Gastroesophageal sphincter (tissue), 4 donors: ENCODE measurements at regions not wholly inside any gene's neighbourhood (a gene's known extent, or its start where the extent isn't known, plus 50 kb on each side); places are given as distances from the start of the nearest gene placed in this dataset.

Source experiments
- ATAC-seq: fragments of 150-250 bp; one replicate; pipeline ENCODE4 v1.9.1; 2016; ENCODE audit warnings: mild to moderate bottlenecking, moderate library complexity
- H3K27ac ChIP-seq, 4 donors: fragments of 200-600 bp; sonication (generic) in 3 of 4; 1 replicate in 3 of 4; 2 replicates in 1 of 4; pipeline ENCODE4 v1.5.1; 2016 to 2019
- H3K27me3 ChIP-seq: fragments of 200-600 bp; sonication (generic); one replicate; pipeline ENCODE4 v1.5.1; 2019
- H3K36me3 ChIP-seq, 2 donors: fragments of 200-600 bp; sonication (generic); one replicate each; pipeline ENCODE4 v1.5.1; 2019; ENCODE audit warnings: control low read depth in 1 of 2
- H3K4me1 ChIP-seq, 3 donors: fragments of 200-600 bp; sonication (generic); 1 replicate in 2 of 3; 2 replicates in 1 of 3; pipeline ENCODE4 v1.5.1; 2016 to 2019; ENCODE audit warnings: control low read depth in 2 of 3
- H3K4me3 ChIP-seq, 2 donors: fragments of 200-600 bp; sonication (generic); one replicate each; pipeline ENCODE4 v1.5.1; 2019; ENCODE audit warnings: mild to moderate bottlenecking in 1 of 2, moderate library complexity in 1 of 2
- H3K9me3 ChIP-seq, 3 donors: fragments of 200-600 bp; sonication (generic); one replicate each; pipeline ENCODE4 v1.5.1; 2017 to 2019; ENCODE audit warnings: control low read depth in 2 of 3
- EP300 ChIP-seq: sonication (generic); formaldehyde crosslinking; IDR thresholded peaks from one replicate; pipeline ENCODE4 v1.6.1; 2017; ENCODE audit warnings: antibody characterized with exemption, mild to moderate bottlenecking
- POLR2A ChIP-seq, 2 donors: fragments of 450-650 bp; IDR thresholded peaks; one replicate each; pipeline ENCODE4 v1.6.1; 2017; ENCODE audit warnings: antibody characterized with exemption in 2 of 2, mild to moderate bottlenecking in 2 of 2, moderate library complexity in 1 of 2
- POLR2AphosphoS5 ChIP-seq: sonication (generic); formaldehyde crosslinking; IDR thresholded peaks from one replicate; pipeline ENCODE4 v1.6.1; 2017; ENCODE audit warnings: antibody characterized with exemption
- WGBS, 2 donors: methylation state at CpG; one replicate each; pipeline ENCODE4 v1.1.5; 2018; ENCODE audit warnings: low coverage in 1 of 2; 5-methylcytosine and 5-hydroxymethylcytosine counted together
- TF ChIP-seq, protein P1 (sequence below), 4 experiments: fragments of 200-600 bp in 2 of 4; fragments of 450-650 bp in 2 of 4; sonication (generic) in 1 of 4; IDR thresholded peaks; one replicate each; pipeline ENCODE4 v1.5.1; 2017 to 2019; ENCODE audit warnings: antibody characterized with exemption in 4 of 4, mild to moderate bottlenecking in 2 of 4, moderate library complexity in 2 of 4

DNA sequence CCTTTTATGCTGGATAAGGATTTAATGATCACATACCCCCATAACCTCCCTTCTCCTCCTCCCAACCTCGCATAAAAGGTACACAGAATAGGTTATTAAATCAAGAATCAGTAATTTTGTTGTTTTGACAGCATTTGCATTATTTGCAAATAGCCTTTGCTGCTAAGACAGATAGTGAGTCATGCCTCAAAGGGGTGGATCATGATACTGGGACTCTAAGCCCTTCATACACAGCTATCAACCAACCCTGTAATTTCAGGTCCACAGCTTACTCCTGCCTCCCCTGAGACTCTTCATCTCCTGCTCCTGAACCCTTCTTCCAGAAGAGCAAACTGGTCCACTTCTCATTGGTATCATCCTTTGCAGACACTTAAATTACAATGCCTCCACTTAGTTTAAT is 73.8 kb upstream of the KLHL29 start:
- 71 to 81% methylated on average over 1 of the region's 1 CpG for WGBS, 2 donors
- TF ChIP-seq POLR2AphosphoS5 (no peak), EP300 (no peak), POLR2A (IDR thresholded peaks at IDR 0.05) (no peak)
- TF ChIP-seq, protein P1, sequence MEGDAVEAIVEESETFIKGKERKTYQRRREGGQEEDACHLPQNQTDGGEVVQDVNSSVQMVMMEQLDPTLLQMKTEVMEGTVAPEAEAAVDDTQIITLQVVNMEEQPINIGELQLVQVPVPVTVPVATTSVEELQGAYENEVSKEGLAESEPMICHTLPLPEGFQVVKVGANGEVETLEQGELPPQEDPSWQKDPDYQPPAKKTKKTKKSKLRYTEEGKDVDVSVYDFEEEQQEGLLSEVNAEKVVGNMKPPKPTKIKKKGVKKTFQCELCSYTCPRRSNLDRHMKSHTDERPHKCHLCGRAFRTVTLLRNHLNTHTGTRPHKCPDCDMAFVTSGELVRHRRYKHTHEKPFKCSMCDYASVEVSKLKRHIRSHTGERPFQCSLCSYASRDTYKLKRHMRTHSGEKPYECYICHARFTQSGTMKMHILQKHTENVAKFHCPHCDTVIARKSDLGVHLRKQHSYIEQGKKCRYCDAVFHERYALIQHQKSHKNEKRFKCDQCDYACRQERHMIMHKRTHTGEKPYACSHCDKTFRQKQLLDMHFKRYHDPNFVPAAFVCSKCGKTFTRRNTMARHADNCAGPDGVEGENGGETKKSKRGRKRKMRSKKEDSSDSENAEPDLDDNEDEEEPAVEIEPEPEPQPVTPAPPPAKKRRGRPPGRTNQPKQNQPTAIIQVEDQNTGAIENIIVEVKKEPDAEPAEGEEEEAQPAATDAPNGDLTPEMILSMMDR (IDR thresholded peaks at IDR 0.05), result no peak
- no peaks in the 10 kb centered on the region for H3K27me3 ChIP-seq
- no peaks in the 10 kb centered on the region for H3K4me1 ChIP-seq
- ATAC-seq, result no peak
- no peaks in the 10 kb centered on the region for H3K36me3 ChIP-seq
- H3K9me3 ChIP-seq, result no peaks in the 10 kb centered on the region
- no peak overlapping the region for H3K27ac ChIP-seq
- no peak overlapping the region for H3K4me3 ChIP-seq

- no peak overlapping the region for H3K27ac ChIP-seq
- no peaks in the 10 kb centered on the region for H3K36me3 ChIP-seq
- no peak for TF ChIP-seq EP300
- TF ChIP-seq, protein P1 (IDR thresholded peaks at IDR 0.05), result peak in 1 of 4 experiments; percentile 24
- no peaks in the 10 kb centered on the region for H3K9me3 ChIP-seq
- WGBS, 2 donors, result 53 to 56% methylated on average over 6 to 8 of the region's 10 CpGs
- ATAC-seq, result no peak
- H3K4me1 ChIP-seq, result no peaks in the 10 kb centered on the region
- no peak overlapping the region for H3K4me3 ChIP-seq
- no peaks in the 10 kb centered on the region for H3K27me3 ChIP-seq
Observed at GRCh38 chr2:23312996-23313606, 71.9 kb upstream of the KLHL29 start.

DNA sequence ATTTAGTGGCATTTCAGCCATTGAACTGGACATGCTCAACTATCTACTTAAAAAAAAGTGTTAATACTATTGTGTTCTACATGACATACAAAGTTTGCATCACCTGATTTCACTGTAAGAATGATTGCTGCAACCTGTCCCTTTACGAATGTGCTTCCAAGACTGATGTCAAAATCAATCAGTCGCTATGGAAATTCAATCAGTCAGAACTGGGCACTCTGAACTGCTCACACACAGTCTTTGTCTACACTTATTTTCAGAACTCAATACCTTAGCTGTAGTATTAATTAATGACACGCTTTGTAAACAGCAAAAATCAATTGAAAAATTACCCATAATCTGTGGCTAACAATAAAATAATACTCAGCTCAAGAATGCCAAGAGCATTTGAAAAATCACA is 70.3 kb upstream of the KLHL29 start:
- H3K27ac ChIP-seq, result no peak overlapping the region
- H3K4me1 ChIP-seq, result no peaks in the 10 kb centered on the region
- no peak overlapping the region for H3K4me3 ChIP-seq
- no peaks in the 10 kb centered on the region for H3K9me3 ChIP-seq
- TF ChIP-seq POLR2A (IDR thresholded peaks at IDR 0.05) (no peak), POLR2AphosphoS5 (no peak), EP300 (no peak)
- TF ChIP-seq, protein P1 (IDR thresholded peaks at IDR 0.05), result no peak
- WGBS, 2 donors, result 96 to 100% methylated on average over 3 of the region's 3 CpGs
- no peaks in the 10 kb centered on the region for H3K27me3 ChIP-seq
- ATAC-seq, result no peak
- H3K36me3 ChIP-seq, result no peaks in the 10 kb centered on the region

- Histone ChIP-seq H3K4me1 (no peaks in the 10 kb centered on the region), H3K27me3 (no peaks in the 10 kb centered on the region), H3K27ac (no peak overlapping the region), H3K36me3 (no peaks in the 10 kb centered on the region), H3K4me3 (no peak overlapping the region), H3K9me3 (no peaks in the 10 kb centered on the region)
- 83% methylated on average over 6 of the region's 8 CpGs; no CpG with 5 or more reads in 1 of the 2 donors for WGBS, 2 donors
- no peak for ATAC-seq
- TF ChIP-seq EP300, result no peak
- no peak for TF ChIP-seq POLR2AphosphoS5
- TF ChIP-seq, protein P1 (IDR thresholded peaks at IDR 0.05), result no peak
- no peak for TF ChIP-seq POLR2A (IDR thresholded peaks at IDR 0.05)
Observed at GRCh38 chr2:23320058-23320457, 64.9 kb upstream of the KLHL29 start.

GRCh38 chr2:23321751-23322150 is 63.2 kb upstream of the KLHL29 start:
- no peak for ATAC-seq
- H3K4me3 ChIP-seq, result no peak overlapping the region
- no peaks in the 10 kb centered on the region for H3K36me3 ChIP-seq
- no peak overlapping the region for H3K27ac ChIP-seq
- TF ChIP-seq, protein P1 (IDR thresholded peaks at IDR 0.05), result no peak
- TF ChIP-seq EP300, result no peak
- no peak for TF ChIP-seq POLR2AphosphoS5
- no peak for TF ChIP-seq POLR2A (IDR thresholded peaks at IDR 0.05)
- H3K4me1 ChIP-seq, result no peaks in the 10 kb centered on the region
- 90 to 97% methylated on average over 2 to 5 of the region's 5 CpGs for WGBS, 2 donors
- H3K9me3 ChIP-seq, result no peaks in the 10 kb centered on the region
- no peaks in the 10 kb centered on the region for H3K27me3 ChIP-seq
